NCI-H524 treated with DMSO at 0.1 percent for 48 hours (cell line): ENCODE measurements at regions not wholly inside any gene's neighbourhood (a gene's known extent, or its start where the extent isn't known, plus 50 kb on each side); places are given as distances from the start of the nearest gene placed in this dataset.
A peak's percentile ranks its signal among the peaks of the same experiment; 100 is the strongest.

ENCODE experiments used
- DNase-seq: peaks from one replicate; lab custom pipeline; 2025; lab: John Stamatoyannopoulos, UW

DNA sequence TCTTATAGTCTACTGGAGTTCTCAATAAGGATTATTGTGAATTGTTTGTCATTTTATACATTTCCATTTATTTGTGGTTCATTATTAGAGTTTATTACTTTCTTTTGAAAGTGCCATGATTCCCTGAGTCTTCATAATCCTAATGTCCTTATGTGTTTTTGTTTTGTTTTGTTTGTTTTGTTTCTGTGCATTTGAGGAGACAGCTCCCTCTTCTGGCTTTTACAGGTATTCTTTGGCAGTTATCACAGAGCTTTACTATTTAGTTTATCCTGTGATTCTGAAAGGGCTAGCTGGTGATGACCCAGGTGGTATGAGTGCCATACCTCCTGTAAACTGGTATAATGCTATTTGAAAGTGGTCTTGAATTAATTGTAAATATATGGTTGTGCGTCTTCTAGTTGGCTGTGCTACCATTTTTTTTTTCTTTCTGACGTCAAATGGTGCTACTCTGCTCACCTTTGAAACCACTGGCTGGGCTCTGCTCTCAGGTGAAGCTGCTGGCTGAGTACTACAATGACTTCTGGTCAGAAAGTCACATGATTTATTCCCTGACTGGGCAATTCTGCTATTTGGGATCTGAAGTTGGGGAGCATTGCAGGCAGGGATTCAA is 751.2 kb downstream of the JRKL start:
- DNase-seq: no peak

DNA sequence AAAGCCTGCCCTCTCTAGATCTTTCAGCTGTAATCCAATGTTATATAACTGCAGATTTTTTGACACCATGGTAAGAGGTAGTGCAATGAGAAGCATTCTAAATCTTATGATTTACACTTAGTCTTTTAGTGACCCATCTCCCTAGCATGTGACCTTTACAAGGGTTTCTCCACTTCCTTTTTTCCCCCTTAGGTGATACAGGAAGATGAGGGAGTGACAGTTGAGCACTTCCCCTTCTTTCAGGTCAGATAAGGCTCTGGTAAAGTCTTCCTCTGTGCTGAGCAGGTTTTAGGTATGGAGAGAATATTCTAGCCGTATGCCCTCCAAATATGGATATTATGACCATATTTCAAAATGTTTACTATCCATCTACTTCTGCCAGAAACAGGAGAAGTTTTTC is 753.6 kb downstream of the JRKL start:
- DNase-seq: no peak

DNA sequence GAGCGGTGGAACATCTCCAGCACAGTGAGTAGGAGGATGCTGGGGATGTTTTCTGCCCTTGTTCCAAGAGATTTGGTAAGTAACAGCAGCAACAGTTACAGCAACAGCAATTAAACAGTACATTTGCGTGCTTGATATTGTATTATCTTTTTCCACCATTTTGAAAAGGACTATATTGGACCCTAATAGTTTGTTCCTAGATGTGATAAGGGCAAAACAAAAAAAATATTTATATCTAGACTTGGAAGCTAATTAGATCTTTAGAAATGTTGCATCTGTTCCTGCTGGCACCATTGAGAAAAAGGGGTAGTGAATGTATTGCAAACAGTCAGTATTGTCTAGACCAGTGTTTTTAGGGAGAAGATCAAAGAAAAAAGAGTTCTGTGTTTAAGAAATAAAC is 759.9 kb downstream of the JRKL start:
- no peak for DNase-seq

DNA sequence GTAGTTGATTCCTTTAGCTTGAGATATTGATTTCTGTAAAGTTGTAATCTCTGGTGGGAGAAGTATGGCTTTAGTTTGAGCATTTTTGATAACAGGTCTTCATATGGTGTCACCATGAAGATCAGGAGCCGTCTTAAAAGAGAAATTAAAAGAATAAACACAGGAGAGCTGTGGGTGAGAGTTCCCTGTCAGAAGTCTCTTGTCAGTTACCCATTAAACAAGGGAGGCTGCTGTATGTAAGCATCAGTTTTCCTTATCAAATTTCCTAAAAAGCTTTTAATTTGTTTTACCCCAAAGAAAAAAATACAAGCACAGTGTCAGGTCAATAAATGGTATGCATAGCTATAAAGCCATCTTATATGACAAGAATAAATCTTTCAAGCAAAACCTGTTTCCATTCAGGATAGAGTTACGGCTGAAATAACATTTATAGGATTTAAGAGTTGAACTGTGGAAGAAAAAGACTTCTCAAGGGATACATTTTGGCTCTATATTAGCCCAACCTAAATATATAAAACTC is 767.5 kb downstream of the JRKL start:
- DNase-seq: no peak

DNA sequence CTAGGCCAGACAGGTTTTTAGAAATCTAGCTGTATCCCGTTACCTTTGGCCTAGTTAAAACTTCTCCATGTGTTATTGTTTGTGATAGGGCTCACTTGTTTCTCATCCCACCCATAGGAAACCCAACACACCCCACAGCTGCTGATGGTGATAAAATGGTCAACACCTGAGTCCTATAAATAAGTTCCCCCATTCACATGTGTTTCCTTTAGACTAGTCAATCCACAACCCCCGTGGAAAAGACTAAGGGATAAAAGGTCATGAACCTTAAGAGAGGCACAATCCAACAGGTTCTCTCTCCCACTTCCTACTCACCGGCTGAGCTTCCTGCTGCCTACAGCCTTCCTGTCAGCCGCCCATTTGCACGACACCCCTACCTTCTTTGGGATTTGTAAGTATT is 768.4 kb downstream of the JRKL start:
- DNase-seq: no peak

DNA sequence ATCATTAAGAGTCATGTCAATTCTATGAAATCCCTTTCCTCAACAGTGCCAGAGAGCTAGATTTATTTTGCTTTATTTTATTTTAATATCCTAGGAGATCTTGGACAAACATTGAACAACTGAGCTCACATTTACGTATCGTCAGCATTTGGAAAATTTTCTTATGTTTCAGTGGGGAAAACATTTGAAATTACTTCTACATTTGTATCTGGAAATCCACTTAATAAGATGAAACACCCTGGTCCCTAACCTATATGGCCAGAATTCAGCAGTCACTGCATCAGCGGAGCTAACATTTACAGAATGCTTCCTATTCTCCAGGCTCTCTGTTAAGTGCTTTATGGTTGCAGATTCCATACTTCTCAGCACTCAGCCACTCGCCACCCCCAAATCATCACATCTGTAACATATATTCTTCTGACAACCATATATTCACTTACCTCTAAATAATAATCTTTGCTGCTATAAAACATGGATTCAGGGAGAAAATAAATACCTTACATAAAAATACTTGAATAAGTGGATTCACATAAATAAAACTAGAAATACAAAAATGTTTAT is 773.9 kb downstream of the JRKL start:
- no peak for DNase-seq

DNA sequence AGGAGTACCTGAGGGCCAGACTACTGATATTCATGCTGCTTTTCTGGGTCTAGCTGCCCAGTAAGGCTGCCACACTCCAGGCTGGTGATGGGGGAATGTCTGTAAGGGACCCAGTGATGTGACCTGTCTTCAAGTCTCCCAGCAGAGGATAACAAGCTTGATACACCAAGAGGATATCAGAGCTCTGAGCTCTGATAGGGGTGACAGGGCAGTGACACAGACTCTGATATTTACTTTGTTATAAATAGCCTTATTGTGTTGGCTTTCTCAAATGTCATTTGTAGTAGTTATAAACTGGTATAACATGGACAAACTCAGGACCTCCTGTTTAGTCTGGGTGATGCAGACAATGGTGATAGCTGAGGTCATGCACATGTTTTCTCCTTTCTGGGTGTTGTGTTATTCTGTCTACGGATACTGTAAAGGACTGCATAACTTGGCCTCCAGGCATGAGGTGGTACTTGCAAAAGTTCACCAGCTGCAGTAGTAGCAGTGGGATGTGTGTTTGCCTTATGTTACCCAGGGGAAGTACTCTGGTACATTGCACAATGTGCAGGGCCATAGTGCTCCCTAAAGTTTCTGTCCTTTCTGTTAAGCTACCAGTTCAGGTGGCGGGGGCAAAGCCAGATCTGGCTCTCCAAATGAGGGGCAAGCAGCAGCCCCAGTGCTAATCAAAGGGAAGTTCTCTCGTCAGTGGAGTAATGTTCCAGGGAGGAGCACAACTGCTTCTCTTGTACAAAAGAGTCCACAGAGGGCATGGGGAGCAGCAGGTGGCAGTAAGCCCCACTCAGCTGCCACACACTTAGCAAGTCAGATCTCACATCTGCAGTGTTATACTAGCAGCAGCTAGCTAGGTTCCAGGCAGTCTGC is 812.2 kb downstream of the JRKL start:
- DNase-seq: peak; percentile 1

DNA sequence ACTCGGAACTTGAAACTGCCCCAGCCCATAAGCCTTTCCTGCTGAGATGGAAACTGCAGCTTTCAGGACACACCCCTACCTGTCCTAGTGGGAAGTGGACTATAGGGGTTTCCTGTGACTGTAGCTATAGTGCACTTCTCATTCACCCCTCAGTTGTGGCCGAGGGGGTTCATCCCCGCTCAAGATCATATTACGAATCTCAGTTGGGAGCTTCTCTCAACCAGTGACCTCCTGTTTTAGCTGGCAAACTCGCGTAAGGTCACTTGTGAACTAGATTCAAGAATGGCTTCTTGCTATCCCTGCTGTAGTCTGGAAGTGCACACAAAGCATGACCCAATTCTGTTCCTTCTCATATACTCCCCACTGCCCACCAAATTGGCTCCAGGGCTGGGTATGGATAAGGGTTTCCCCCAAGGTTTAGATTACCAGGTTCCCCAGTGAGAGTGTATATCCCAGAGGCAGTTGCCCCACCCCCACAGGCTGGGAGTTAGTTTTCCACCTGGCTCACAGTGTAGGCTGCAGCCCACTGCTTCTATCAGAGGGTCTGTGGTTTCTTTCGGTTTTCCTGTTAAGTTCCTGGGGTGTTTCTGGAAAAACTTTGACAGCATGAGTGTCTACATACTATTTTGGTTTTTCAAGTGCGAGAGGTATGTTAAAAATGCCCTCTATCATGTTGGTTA is 812.9 kb downstream of the JRKL start:
- DNase-seq: no peak

DNA sequence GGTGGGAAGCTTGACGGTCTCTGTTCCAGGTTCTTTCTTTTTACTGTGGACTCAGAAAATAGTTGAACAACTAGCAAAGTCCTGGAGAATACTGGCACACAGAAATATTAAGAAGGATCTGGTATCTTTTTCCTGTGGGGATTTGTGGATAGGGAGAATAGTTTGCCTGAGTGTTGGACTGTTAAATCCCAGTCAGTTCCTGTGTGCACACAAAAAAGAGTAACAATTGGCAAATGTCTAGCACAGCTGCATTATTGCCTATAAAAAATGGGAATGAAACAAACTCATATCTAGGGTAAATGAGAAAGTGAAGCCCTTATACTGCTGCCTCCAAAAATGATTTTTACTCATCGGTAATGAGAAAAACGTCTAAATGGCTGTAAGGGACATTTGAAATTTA is 828.2 kb downstream of the JRKL start:
- DNase-seq: no peak

DNA sequence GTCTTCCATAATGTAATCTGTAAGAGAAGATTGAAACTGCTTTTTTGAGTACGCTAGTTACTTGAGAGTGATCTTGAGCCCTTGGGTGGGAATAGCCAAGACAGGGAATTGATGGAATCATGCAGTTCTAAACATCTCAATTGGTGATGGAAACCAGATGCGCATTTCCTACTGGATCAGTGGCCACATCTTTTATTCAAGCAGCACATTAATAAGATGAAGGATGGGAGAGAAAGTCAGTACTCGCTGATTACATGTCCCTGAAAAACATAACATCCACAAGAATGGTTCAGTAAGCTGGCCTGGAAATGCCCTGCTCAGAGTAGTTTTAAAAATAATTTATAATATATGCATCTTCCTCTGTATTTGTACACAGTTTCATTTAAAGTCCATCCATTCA is 833.8 kb downstream of the JRKL start:
- no peak for DNase-seq

DNA sequence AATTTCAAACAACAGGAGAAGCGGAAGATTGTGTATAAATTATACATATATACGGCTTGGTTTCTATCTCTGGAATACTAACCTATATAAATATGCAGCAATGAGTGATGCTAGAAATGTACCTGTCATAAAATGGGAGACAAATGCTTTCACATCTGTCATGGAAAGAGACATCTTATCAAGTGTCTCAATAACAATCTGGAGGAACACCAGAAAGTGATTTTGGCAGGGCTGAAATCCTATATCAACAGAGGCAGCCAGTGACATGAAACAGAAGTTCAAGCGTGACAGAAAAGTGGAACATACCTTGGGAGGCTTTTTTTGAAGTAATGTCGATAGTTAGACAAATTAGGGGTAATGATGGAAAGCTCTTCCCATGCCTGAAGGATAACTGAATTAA is 834.6 kb downstream of the JRKL start:
- DNase-seq: no peak

DNA sequence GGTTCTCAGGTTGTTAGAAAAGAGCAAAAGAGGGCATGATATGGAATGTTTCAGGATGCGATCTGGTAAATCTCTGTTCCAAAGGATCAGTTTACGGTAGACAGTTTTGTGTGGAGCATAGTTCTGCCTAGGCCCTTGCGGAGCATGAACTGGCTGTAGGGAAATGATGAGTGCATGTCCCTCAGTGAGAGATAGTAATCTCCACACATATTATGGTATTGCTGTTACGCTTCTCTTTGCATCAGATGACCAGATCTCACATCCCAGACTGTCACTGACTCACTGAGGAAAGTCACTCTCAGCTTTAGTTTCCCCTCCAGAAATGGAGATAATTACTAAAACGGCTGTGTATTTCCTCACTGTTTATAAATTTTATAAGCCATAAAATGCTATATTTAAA is 836.0 kb downstream of the JRKL start:
- DNase-seq: no peak

DNA sequence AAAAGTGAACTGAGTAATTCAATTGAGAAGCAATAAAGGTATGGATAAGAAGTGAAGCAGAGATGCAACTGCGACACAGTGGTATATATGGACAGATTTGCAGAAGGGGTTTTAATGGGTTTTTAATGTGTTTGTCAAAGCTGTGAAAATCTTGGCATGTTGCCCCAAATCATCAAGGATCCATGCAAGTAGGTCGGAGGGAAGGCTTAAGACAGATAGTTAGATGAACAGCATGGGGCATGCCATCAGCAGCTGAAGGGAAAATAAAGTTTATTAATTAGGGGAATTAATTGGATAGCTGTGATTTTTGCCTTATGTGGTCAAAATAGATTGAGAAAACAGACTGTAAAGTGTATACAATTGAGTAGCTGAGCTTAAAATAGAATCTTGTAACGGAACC is 840.1 kb downstream of the JRKL start:
- peak; percentile 37 for DNase-seq

DNA sequence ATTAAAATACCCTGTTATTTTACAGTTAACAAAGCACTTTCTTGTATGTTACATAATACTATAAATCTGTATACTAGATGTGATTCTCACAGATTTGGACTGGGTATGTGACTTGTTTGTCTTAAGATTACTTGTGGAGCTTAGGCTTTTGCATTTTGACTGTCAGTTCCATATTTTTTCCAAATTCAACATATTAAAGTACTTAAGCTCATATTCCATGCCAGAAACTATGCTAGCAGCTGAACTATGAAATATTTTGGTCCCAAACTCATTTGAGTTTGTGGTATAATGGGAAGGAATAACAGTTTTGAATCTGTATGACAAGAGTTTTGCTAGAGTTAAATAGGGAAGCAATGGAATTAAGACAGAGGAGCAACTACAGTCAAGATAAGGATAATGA is 841.4 kb downstream of the JRKL start:
- DNase-seq: no peak

DNA sequence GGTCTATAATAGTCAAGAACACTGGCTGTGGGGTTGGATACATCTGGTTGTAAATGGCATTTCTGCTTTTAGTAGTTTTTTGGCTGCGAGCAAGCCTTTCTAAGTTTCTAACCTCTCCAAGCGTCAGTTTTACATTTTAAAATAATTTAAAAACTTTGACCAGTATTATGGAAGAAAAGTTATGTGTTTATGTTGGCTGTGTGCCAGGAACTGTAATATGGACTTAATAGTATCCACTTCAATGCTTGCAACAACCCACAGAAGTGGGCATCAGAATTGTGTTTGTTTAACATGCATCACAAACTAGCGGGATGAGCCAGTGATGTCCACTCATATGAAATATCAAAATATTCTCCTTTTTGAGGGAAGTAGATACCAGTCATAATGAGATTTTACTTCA is 844.2 kb downstream of the JRKL start:
- DNase-seq: no peak

DNA sequence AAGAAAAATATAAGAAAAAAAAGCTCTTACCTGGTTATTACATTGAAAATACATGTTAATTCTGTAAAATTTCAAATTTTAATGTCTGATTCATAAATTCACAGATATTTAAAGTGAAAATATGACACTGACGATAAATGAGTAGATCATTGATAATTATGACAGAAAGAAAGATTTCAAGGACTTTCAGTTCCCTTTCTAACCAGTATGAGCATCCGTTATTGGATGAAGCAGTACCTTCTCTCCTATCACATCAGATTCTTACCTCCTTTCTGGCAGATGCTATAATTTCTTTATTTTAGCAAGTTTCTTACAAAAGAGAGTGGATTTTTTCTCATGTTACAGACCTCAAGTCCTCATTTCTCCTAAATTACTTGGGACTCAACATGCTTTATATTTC is 847.3 kb downstream of the JRKL start:
- DNase-seq: no peak

DNA sequence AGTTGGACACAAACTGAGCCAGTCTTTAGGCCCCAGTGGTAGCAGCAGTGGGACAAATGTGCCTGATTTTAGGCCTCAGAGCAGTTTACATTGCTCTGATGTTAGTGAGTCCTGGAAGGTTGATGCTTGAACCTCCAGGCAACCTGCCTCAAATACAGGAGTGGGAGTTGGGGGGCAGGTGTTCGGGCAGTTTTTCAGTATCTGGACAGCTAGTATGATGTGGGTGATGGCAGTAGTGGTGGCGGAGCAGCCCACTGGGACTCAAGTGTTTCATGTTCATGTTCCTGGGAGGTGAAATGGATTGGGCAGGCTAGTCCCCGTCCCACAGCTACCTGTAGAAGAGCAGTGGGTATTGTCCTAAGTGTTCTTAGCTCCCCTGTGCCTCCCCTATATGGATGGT is 857.8 kb downstream of the JRKL start:
- DNase-seq: no peak

DNA sequence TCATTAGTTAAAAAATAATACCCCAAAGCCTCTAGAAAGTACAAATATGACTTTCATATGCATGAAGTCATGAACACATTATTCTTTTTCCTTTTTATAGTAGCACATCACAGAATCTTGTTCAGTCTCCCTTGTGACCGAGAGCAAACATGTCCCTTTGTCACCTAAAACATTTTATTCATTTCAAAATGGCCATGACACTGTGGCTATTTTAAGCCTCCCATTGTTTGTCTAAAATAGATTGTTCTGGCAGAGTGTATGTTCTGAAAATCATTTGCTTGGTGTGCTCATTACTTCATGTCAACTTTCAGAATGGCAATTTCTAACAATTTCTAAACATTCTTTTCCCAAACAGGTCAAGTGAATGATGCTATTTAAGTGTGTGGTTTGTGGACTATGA is 865.0 kb downstream of the JRKL start:
- no peak for DNase-seq

DNA sequence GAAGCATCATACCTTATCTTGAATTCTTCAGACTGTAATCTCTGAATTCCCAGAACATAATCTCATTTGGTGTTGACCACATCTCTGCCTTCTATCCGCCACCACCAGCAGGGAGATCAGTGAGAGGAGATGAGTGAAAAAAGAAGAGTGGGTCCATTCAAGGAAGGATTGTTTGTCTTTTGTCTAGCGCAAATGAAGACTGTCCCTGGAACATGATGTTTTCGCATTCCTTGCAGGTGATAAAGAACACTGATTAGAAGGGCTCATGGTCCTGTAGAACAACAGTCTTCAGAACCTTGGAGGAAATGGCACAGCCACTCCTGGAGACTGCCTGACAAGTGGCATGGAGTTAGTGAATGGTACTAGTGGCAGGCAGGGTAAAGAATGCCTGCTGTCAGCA is 869.6 kb downstream of the JRKL start:
- DNase-seq: no peak

DNA sequence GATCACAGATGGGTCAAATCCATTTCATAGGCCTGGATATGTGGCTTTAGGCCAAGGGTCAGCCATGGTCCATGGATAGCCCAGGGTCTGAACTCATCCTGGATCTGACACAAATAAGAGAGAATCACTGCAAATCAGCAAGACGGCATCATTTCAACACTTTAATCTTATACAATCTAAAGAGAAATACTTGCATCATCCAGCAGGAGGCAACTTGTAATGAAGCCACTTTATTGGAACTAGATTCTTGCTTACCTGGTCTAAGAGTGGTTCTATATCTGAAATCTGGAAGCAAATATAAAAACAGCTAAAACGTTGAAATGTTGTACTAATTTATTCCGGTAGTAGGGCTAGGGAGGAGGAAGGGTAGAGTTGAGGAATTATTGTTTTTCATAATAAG is 870.1 kb downstream of the JRKL start:
- no peak for DNase-seq

DNA sequence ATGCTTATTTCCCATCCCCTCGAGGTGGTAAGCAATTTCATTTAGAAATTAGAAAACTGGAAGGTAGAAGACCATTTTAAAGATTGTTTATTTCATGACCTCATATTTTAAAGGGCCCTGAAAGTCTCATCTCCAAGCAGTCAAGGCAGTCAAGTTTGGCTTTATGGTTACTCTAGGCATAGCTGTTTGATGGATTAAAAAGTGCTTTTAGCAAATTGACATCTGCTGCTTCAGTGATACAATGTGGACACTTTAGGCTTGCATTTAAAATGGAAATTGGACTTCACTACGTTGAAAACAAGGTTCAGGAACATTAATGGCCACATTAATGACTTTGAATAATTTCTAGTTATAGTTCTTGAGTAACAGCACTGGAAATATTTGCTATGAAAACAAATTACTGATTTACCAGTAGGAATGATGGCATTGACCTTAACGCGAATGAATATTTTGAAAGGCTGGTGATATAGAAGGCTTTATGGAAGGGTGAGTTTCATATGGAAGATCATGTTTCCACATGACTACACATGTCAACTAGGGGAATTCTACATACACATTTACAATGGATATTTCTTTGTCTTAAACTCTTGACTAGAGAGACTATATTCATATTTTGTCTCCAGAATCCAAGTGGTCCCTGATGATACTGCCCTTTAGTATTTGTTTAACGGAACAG is 873.5 kb downstream of the JRKL start:
- DNase-seq: peak; percentile 46

DNA sequence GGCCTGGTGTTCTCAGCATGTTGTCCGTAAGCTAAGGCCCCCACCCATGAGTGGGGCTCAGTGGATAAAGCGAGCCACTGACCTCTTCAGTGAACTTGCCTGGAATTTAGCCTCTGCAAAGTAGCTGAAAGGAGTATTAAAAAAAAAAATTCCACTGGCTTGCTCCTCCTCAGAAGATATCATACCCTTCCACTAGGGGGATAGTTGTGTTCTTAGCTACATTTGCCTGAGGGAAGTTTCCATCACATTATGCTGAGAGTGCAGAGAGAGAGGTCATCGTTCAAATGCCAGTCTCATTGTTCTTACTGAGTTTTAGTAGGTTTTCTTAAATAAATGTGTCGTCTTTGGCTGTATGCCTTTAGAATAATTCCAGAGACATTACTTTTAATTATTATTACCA is 879.7 kb downstream of the JRKL start:
- DNase-seq: no peak
